ENCODE measurements at regions not wholly inside any gene's neighbourhood (a gene's known extent, or its start where the extent isn't known, plus 50 kb on each side); places are given as distances from the start of the nearest gene placed in this dataset.

- H4K20me1 ChIP-seq (ENCODE audit: insufficient read depth): no peaks in the 10 kb centered on the region
- no peak overlapping the region for H3K4me3 ChIP-seq (ENCODE audit: low read length)
- H3K9me3 ChIP-seq (ENCODE audit: low read length): no peaks in the 10 kb centered on the region
- H3K4me2 ChIP-seq (ENCODE audit: low read length): no peak overlapping the region
- no peaks in the 10 kb centered on the region for H3K9me2 ChIP-seq (ENCODE audit: insufficient read depth, low read length)
- no peaks in the 10 kb centered on the region for H3K36me3 ChIP-seq (ENCODE audit: insufficient read depth, low read length)
- no peak overlapping the region for H3K9ac ChIP-seq (ENCODE audit: low read length)
- no peak overlapping the region for H3K27ac ChIP-seq (ENCODE audit: low read length)
- H3F3A ChIP-seq (ENCODE audit: insufficient read depth, low read length, poor library complexity, severe bottlenecking): no peaks in the 10 kb centered on the region
- H3K79me2 ChIP-seq (replicated peaks; ENCODE audit: insufficient read depth, low read length): no peaks in the 10 kb centered on the region
- TF ChIP-seq SMC3 (conservative IDR thresholded peaks at IDR 0.05; ENCODE audit: poor library complexity) (no peak), MXI1 (conservative IDR thresholded peaks at IDR 0.05; ENCODE audit: poor library complexity, severe bottlenecking) (no peak), POLR2AphosphoS5 (IDR thresholded peaks at IDR 0.05) (no peak), EP300 (conservative IDR thresholded peaks at IDR 0.05; ENCODE audit: poor library complexity, severe bottlenecking) (no peak)
- H3K27me3 ChIP-seq (ENCODE audit: insufficient read depth, low read depth, low read length): no peaks in the 10 kb centered on the region
- H2AFZ ChIP-seq (ENCODE audit: low read depth, low read length): no peak overlapping the region
Observed at GRCh38 chr11:121870206-121871045, 245.6 kb downstream of the BLID start.

- no peak overlapping the region for H3K9ac ChIP-seq (ENCODE audit: low read length)
- no peak overlapping the region for H3K27ac ChIP-seq (ENCODE audit: low read length)
- H4K20me1 ChIP-seq (ENCODE audit: insufficient read depth): no peaks in the 10 kb centered on the region
- H3K36me3 ChIP-seq (ENCODE audit: insufficient read depth, low read length): no peaks in the 10 kb centered on the region
- no peak overlapping the region for H2AFZ ChIP-seq (ENCODE audit: low read depth, low read length)
- no peak overlapping the region for H3K4me2 ChIP-seq (ENCODE audit: low read length)
- no peaks in the 10 kb centered on the region for H3K79me2 ChIP-seq (replicated peaks; ENCODE audit: insufficient read depth, low read length)
- H3K4me3 ChIP-seq (ENCODE audit: low read length): no peak overlapping the region
- H3K9me2 ChIP-seq (ENCODE audit: insufficient read depth, low read length): no peaks in the 10 kb centered on the region
- H3F3A ChIP-seq (ENCODE audit: insufficient read depth, low read length, poor library complexity, severe bottlenecking): no peaks in the 10 kb centered on the region
- no peak for TF ChIP-seq EZH2 (IDR thresholded peaks at IDR 0.05; ENCODE audit: borderline replicate concordance, insufficient read depth, low read length, poor library complexity, severe bottlenecking)
- TF ChIP-seq, protein P1, sequence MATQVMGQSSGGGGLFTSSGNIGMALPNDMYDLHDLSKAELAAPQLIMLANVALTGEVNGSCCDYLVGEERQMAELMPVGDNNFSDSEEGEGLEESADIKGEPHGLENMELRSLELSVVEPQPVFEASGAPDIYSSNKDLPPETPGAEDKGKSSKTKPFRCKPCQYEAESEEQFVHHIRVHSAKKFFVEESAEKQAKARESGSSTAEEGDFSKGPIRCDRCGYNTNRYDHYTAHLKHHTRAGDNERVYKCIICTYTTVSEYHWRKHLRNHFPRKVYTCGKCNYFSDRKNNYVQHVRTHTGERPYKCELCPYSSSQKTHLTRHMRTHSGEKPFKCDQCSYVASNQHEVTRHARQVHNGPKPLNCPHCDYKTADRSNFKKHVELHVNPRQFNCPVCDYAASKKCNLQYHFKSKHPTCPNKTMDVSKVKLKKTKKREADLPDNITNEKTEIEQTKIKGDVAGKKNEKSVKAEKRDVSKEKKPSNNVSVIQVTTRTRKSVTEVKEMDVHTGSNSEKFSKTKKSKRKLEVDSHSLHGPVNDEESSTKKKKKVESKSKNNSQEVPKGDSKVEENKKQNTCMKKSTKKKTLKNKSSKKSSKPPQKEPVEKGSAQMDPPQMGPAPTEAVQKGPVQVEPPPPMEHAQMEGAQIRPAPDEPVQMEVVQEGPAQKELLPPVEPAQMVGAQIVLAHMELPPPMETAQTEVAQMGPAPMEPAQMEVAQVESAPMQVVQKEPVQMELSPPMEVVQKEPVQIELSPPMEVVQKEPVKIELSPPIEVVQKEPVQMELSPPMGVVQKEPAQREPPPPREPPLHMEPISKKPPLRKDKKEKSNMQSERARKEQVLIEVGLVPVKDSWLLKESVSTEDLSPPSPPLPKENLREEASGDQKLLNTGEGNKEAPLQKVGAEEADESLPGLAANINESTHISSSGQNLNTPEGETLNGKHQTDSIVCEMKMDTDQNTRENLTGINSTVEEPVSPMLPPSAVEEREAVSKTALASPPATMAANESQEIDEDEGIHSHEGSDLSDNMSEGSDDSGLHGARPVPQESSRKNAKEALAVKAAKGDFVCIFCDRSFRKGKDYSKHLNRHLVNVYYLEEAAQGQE (IDR thresholded peaks at IDR 0.05; ENCODE audit: borderline replicate concordance): no peak
- no peak for TF ChIP-seq RAD21 (conservative IDR thresholded peaks at IDR 0.05)
- TF ChIP-seq, protein P2, sequence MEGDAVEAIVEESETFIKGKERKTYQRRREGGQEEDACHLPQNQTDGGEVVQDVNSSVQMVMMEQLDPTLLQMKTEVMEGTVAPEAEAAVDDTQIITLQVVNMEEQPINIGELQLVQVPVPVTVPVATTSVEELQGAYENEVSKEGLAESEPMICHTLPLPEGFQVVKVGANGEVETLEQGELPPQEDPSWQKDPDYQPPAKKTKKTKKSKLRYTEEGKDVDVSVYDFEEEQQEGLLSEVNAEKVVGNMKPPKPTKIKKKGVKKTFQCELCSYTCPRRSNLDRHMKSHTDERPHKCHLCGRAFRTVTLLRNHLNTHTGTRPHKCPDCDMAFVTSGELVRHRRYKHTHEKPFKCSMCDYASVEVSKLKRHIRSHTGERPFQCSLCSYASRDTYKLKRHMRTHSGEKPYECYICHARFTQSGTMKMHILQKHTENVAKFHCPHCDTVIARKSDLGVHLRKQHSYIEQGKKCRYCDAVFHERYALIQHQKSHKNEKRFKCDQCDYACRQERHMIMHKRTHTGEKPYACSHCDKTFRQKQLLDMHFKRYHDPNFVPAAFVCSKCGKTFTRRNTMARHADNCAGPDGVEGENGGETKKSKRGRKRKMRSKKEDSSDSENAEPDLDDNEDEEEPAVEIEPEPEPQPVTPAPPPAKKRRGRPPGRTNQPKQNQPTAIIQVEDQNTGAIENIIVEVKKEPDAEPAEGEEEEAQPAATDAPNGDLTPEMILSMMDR (IDR thresholded peaks at IDR 0.05; ENCODE audit: poor library complexity, severe bottlenecking): no peak
- TF ChIP-seq EP300 (conservative IDR thresholded peaks at IDR 0.05; ENCODE audit: poor library complexity, severe bottlenecking): no peak
- no peak for TF ChIP-seq SMC3 (conservative IDR thresholded peaks at IDR 0.05; ENCODE audit: poor library complexity)
- no peak for TF ChIP-seq TAF1 (IDR thresholded peaks at IDR 0.05; ENCODE audit: low read depth)
- no peak for TF ChIP-seq MXI1 (conservative IDR thresholded peaks at IDR 0.05; ENCODE audit: poor library complexity, severe bottlenecking)
- no peak for TF ChIP-seq POLR2AphosphoS5 (IDR thresholded peaks at IDR 0.05)
- no peaks in the 10 kb centered on the region for H3K27me3 ChIP-seq (ENCODE audit: insufficient read depth, low read depth, low read length)
- no peaks in the 10 kb centered on the region for H3K9me3 ChIP-seq (ENCODE audit: low read length)
Observed at GRCh38 chr11:121869478-121869877, 246.5 kb downstream of the BLID start.

Measured in neural cell (in vitro differentiated cells).